GM12878 (cell line): ENCODE measurements at regions not wholly inside any gene's neighbourhood (a gene's known extent, or its start where the extent isn't known, plus 50 kb on each side); places are given as distances from the start of the nearest gene placed in this dataset.

Source experiments
- ATAC-seq: fragments of 200-7000 bp; cut with Tn5 transposase; 3 replicates; pipeline ENCODE4 v1.9.1; 2020; ENCODE audit warnings: mild to moderate bottlenecking, moderate library complexity
- BruUV-seq: library from RNA; stranded (reverse); fragments of 400-500 nt; replicated peaks from 2 replicates; lab custom pipeline; 2021; lab: Mats Ljungman, UMichigan
- CTCF ChIA-PET: fragments of 300-600 bp; sonication (Branson Sonifier 250); formaldehyde crosslinking; extraction: SDS; loops from one replicate; lab custom pipeline; 2021; ENCODE audit warnings: inconsistent platforms; lab: Yijun Ruan, JAX
- POLR2A ChIA-PET: fragments of 350-600 bp; formaldehyde crosslinking; extraction: SDS; loops from one replicate; lab custom pipeline; 2021; ENCODE audit warnings: inconsistent platforms; lab: Charles Lee
- RAD21 ChIA-PET: fragments of 300-600 bp; sonication (Branson Sonifier 250); formaldehyde crosslinking; loops from one replicate; lab custom pipeline; 2023; ENCODE audit warnings: antibody characterized with exemption; ENCODE audit not compliant: unreplicated experiment; lab: Charles Lee
- SMC1A ChIA-PET: fragments of 300-600 bp; sonication (Branson Sonifier 250); formaldehyde crosslinking; loops from one replicate; lab custom pipeline; 2023; ENCODE audit not compliant: unreplicated experiment, uncharacterized antibody; lab: Charles Lee
- DNase-seq: peaks from one replicate; pipeline ENCODE4 v3.0.0-alpha.2; 2011; ENCODE audit warnings: low read depth, low spot score
- FAIRE-seq: peaks from 3 replicates; lab custom pipeline; 2011; peaks lifted over from hg19 to GRCh38; lab: Jason Lieb, UNC
- H2AFZ ChIP-seq: 2 replicates; pipeline ENCODE4 v1.6.0; 2011; ENCODE audit warnings: low read depth, low read length, control low read depth; ENCODE audit not compliant: control insufficient read depth
- H3K27ac ChIP-seq: 2 replicates; pipeline ENCODE4 v1.5.1; 2011; ENCODE audit warnings: control low read depth; ENCODE audit not compliant: control insufficient read depth, insufficient read depth
- H3K27me3 ChIP-seq, 2 experiments: replicated peaks in 1 of 2; 2 replicates each; pipeline versions ENCODE4 v1.6.0 to v1.6.1; 2011; ENCODE audit warnings: low read length in 1 of 2; ENCODE audit not compliant: control insufficient read depth in 2 of 2, insufficient read depth in 2 of 2
- H3K36me3 ChIP-seq, 2 experiments: 2 replicates each; pipeline ENCODE4 v1.5.1; 2011; ENCODE audit warnings: low read length in 1 of 2; ENCODE audit not compliant: control insufficient read depth in 2 of 2, insufficient read depth in 2 of 2
- H3K4me1 ChIP-seq: 2 replicates; pipeline ENCODE4 v1.6.1; 2011; ENCODE audit warnings: mild to moderate bottlenecking, low read length, moderate library complexity, mixed read lengths; ENCODE audit not compliant: control insufficient read depth, insufficient read depth
- H3K4me2 ChIP-seq: 2 replicates; pipeline ENCODE4 v1.6.0; 2011; ENCODE audit warnings: control low read depth; ENCODE audit not compliant: control insufficient read depth, insufficient read depth
- H3K4me3 ChIP-seq: fragments of 200-600 bp; sonication (generic); 2 replicates; pipeline ENCODE4 v1.5.1; 2016
- H3K79me2 ChIP-seq: 2 replicates; pipeline ENCODE4 v1.6.0; 2011; ENCODE audit warnings: low read length; ENCODE audit not compliant: control insufficient read depth, insufficient read depth
- H3K9ac ChIP-seq: 2 replicates; pipeline ENCODE4 v1.8.0; 2011; ENCODE audit warnings: low read length, control low read depth, mixed read lengths; ENCODE audit not compliant: control insufficient read depth, insufficient read depth
- H3K9me3 ChIP-seq: replicated peaks from 3 replicates; pipeline ENCODE4 v1.5.1; 2011; ENCODE audit warnings: mild to moderate bottlenecking, low read length; ENCODE audit not compliant: control insufficient read depth, insufficient read depth
- H4K20me1 ChIP-seq: 2 replicates; pipeline ENCODE4 v1.6.0; 2011; ENCODE audit not compliant: control insufficient read depth, insufficient read depth
- CREB1 ChIP-seq: IDR thresholded peaks from 2 replicates; pipeline ENCODE4 v1.6.1; 2012; ENCODE audit warnings: low read depth, mild to moderate bottlenecking, inconsistent platforms
- CREM ChIP-seq: IDR thresholded peaks from 2 replicates; pipeline ENCODE4 v1.6.1; 2014; ENCODE audit warnings: antibody characterized with exemption, low read depth
- HSF1 ChIP-seq: fragments of 150-350 bp; IDR thresholded peaks from 2 replicates; pipeline ENCODE4 v1.6.1; 2014; ENCODE audit warnings: mild to moderate bottlenecking, low read depth, low read length
- LARP7 ChIP-seq: fragments of 450-650 bp; IDR thresholded peaks from 2 replicates; pipeline ENCODE4 v1.6.1; 2017; ENCODE audit warnings: mild to moderate bottlenecking
- MEF2B ChIP-seq: fragments of 450-650 bp; IDR thresholded peaks from 2 replicates; pipeline ENCODE4 v1.6.1; 2018; ENCODE audit warnings: mild to moderate bottlenecking, moderate library complexity; ENCODE audit not compliant: partially characterized antibody, poor library complexity, severe bottlenecking
- RAD51 ChIP-seq: fragments of 450-650 bp; IDR thresholded peaks from 2 replicates; pipeline ENCODE4 v1.6.1; 2016; ENCODE audit warnings: moderate library complexity, mild to moderate bottlenecking, inconsistent platforms
- RBBP5 ChIP-seq: fragments of 200-600 bp; sonication (generic); conservative IDR thresholded peaks from 2 replicates; pipeline ENCODE4 v1.6.1; 2016
- RCOR1 ChIP-seq: conservative IDR thresholded peaks from 2 replicates; pipeline ENCODE4 v1.6.1; 2012; ENCODE audit warnings: low read depth, low read length, improper control_type of control experiment
- REST ChIP-seq: IDR thresholded peaks from 2 replicates; pipeline ENCODE4 v1.6.1; 2012; ENCODE audit warnings: mild to moderate bottlenecking, low read depth, low read length
- SMAD5 ChIP-seq: IDR thresholded peaks from 2 replicates; pipeline ENCODE4 v1.6.1; 2016; ENCODE audit warnings: antibody characterized with exemption, low read depth
- SREBF2 ChIP-seq: IDR thresholded peaks from 2 replicates; pipeline ENCODE4 v1.6.1; 2012; ENCODE audit warnings: mild to moderate bottlenecking, low read length
- SRF ChIP-seq, 2 experiments: IDR thresholded peaks; 2 replicates each; pipeline ENCODE4 v1.6.1; 2011; ENCODE audit warnings: low read depth in 2 of 2, low read length in 2 of 2, mild to moderate bottlenecking in 1 of 2, moderate library complexity in 1 of 2
- SUZ12 ChIP-seq: fragments of 200-600 bp; sonication (generic); IDR thresholded peaks from one replicate; pipeline ENCODE4 v1.6.1; 2018; ENCODE audit warnings: antibody characterized with exemption, mild to moderate bottlenecking; ENCODE audit not compliant: unreplicated experiment
- whole genome bisulfite sequencing: methylation state at CpG from one replicate; pipeline ENCODE4 v1.1.6; 2016; ENCODE audit warnings: low lambda C conversion rate; ENCODE audit not compliant: insufficient replicate concordance, insufficient coverage; ENCODE audit errors: missing lambda C conversion rate; 5-methylcytosine and 5-hydroxymethylcytosine counted together
- in situ Hi-C: fragments of 300-500 bp; cut with MboI; formaldehyde crosslinking; loops from 9 replicates; pipeline ENCODE4 v1.14.3; 2018; ENCODE audit warnings: mixed read lengths
- intact Hi-C: fragments of 100-400 bp; cut with micrococcal nuclease; formaldehyde crosslinking; loops from one replicate; pipeline ENCODE4 v1.14.2; 2022; ENCODE audit not compliant: unreplicated experiment

- no peak for DNase-seq
- ATAC-seq, result no peak
- intact Hi-C loops, result no loop called here
- H3K9me3 ChIP-seq, result no peaks in the 10 kb centered on the region
- no TSS peak for BruUV-seq
- ChIA-PET RAD21 (interaction anchor here (0.5 to 1.9 kb wide), 3 partner anchors 9 to 431 kb away, joined by 3 to 6 read pairs (median 6); no protein-coding TSS in a partner anchor), SMC1A (interaction anchor here (0.6 to 1.6 kb wide), 7 partner anchors 8 to 188 kb away, joined by 3 to 5 read pairs (median 3); no protein-coding TSS in a partner anchor), POLR2A (interaction anchor here (0.8 to 1.4 kb wide), 2 partner anchors 28 to 34 kb away, joined by 3 read pairs; no protein-coding TSS in a partner anchor), CTCF (interaction anchor here (1.2 to 1.4 kb wide), 2 partner anchors 10 to 35 kb away, joined by 3 to 4 read pairs; no protein-coding TSS in a partner anchor)
- H4K20me1 ChIP-seq, result no peaks in the 10 kb centered on the region
- no peak overlapping the region for H3K9ac ChIP-seq
- H2AFZ ChIP-seq, result no peak overlapping the region
- no peak overlapping the region for H3K4me3 ChIP-seq
- H3K27me3 ChIP-seq, result no peaks in the 10 kb centered on the region; a peak in 1 of 4 replicates
- H3K27ac ChIP-seq, result no peak overlapping the region
- in situ Hi-C loops, result no loop called here
- peaks cover 4% of the 10 kb centered on the region; the same call in 1 of the 2 replicates for H3K4me1 ChIP-seq
- no peaks in the 10 kb centered on the region for H3K79me2 ChIP-seq
- TF ChIP-seq SRF (IDR thresholded peaks at IDR 0.05; ENCODE audit: low read depth in 2 of 2, low read length in 2 of 2) (no peak), SMAD5 (no peak)
- H3K36me3 ChIP-seq, result no peaks in the 10 kb centered on the region
- no peak for FAIRE-seq
- WGBS, result 84% methylated on average over 3 of the region's 3 CpGs
- H3K4me2 ChIP-seq, result no peak overlapping the region
These were observed 237.2 kb downstream of the TOMM20 start for GRCh38 chr1:234891427-234891826.

GRCh38 chr1:234889643-234890042 is 239.0 kb downstream of the TOMM20 start:
- ChIA-PET RAD21 (interaction anchor here (1.9 kb wide), 1 partner anchor 37 kb away, joined by 6 read pairs; no protein-coding TSS in a partner anchor), POLR2A (no interaction called here), SMC1A (interaction anchor here (0.7 kb wide), 1 partner anchor 12 kb away, joined by 3 read pairs; no protein-coding TSS in a partner anchor), CTCF (no interaction called here)
- in situ Hi-C loops (no loop called here), intact Hi-C loops (no loop called here)
- H3K9me3 ChIP-seq, result no peaks in the 10 kb centered on the region
- no peak overlapping the region for H3K27ac ChIP-seq
- no TSS peak for BruUV-seq
- 67% methylated on average over 7 of the region's 7 CpGs for WGBS
- H3K4me1 ChIP-seq, result peaks cover 4% of the 10 kb centered on the region; the same call in 1 of the 2 replicates
- no peaks in the 10 kb centered on the region for H4K20me1 ChIP-seq
- no peaks in the 10 kb centered on the region for H3K36me3 ChIP-seq
- no peak overlapping the region for H2AFZ ChIP-seq
- no peaks in the 10 kb centered on the region for H3K79me2 ChIP-seq
- no peak for FAIRE-seq
- H3K4me3 ChIP-seq, result no peak overlapping the region
- no peak overlapping the region for H3K9ac ChIP-seq
- H3K27me3 ChIP-seq, result no peaks in the 10 kb centered on the region; a peak in 1 of 4 replicates
- DNase-seq, result no peak
- H3K4me2 ChIP-seq, result no peak overlapping the region
- ATAC-seq, result no peak
- TF ChIP-seq RCOR1 (no peak), SUZ12 (no peak), CREB1 (no peak), RBBP5 (no peak), REST (no peak), CREM (no peak), RAD51 (no peak), HSF1 (no peak), SREBF2 (no peak), MEF2B (no peak), LARP7 (no peak)
